ENCODE measurements at regions not wholly inside any gene's neighbourhood (a gene's known extent, or its start where the extent isn't known, plus 50 kb on each side); places are given as distances from the start of the nearest gene placed in this dataset.

DNA sequence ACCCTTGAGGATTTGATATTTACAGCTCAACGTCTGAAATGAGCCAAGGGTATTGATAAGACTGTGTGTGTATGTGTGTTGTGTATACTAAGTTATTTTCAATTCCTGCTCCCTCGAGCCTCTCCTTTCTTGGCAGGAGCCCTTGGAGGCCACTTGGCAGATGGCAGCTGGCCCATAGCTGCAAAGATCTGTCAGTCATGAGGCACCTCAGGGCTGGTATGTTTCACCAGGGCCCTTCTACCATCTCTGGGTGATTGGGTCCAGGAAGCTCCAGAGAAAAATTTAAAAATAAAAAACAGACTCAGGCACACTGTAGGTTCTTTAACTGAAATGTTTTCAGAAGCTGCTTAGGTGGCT lies 355.7 kb downstream of the HAPSTR1 start:
- Histone ChIP-seq H4K20me1 (ENCODE audit: low read depth, low read length) (no peaks in the 10 kb centered on the region), H3K4me3 (ENCODE audit: insufficient read depth, low read length, poor library complexity, severe bottlenecking) (no peak overlapping the region), H3K36me3 (ENCODE audit: low read length) (no peaks in the 10 kb centered on the region), H3K9ac (ENCODE audit: low read length) (no peak overlapping the region), H3K9me2 (replicated peaks; ENCODE audit: insufficient read depth, low read length) (no peaks in the 10 kb centered on the region), H3F3A (ENCODE audit: insufficient read depth) (no peaks in the 10 kb centered on the region), H3K27me3 (ENCODE audit: low read length) (no peaks in the 10 kb centered on the region), H2AFZ (ENCODE audit: low read depth, low read length, severe bottlenecking) (no peak overlapping the region), H3K4me2 (ENCODE audit: low read depth, low read length, poor library complexity, severe bottlenecking) (no peak overlapping the region), H3K9me3 (ENCODE audit: insufficient read depth, low read length) (no peaks in the 10 kb centered on the region), H3K79me2 (ENCODE audit: insufficient read depth, low read length) (no peaks in the 10 kb centered on the region), H3K27ac (ENCODE audit: low read depth, low read length) (no peak overlapping the region)
- TF ChIP-seq EZH2phosphoT487 (conservative IDR thresholded peaks at IDR 0.05; ENCODE audit: low read length) = no peak
- TF ChIP-seq, protein P1, sequence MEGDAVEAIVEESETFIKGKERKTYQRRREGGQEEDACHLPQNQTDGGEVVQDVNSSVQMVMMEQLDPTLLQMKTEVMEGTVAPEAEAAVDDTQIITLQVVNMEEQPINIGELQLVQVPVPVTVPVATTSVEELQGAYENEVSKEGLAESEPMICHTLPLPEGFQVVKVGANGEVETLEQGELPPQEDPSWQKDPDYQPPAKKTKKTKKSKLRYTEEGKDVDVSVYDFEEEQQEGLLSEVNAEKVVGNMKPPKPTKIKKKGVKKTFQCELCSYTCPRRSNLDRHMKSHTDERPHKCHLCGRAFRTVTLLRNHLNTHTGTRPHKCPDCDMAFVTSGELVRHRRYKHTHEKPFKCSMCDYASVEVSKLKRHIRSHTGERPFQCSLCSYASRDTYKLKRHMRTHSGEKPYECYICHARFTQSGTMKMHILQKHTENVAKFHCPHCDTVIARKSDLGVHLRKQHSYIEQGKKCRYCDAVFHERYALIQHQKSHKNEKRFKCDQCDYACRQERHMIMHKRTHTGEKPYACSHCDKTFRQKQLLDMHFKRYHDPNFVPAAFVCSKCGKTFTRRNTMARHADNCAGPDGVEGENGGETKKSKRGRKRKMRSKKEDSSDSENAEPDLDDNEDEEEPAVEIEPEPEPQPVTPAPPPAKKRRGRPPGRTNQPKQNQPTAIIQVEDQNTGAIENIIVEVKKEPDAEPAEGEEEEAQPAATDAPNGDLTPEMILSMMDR (IDR thresholded peaks at IDR 0.05; ENCODE audit: insufficient read depth, low read length, poor library complexity, severe bottlenecking) = no peak

DNA sequence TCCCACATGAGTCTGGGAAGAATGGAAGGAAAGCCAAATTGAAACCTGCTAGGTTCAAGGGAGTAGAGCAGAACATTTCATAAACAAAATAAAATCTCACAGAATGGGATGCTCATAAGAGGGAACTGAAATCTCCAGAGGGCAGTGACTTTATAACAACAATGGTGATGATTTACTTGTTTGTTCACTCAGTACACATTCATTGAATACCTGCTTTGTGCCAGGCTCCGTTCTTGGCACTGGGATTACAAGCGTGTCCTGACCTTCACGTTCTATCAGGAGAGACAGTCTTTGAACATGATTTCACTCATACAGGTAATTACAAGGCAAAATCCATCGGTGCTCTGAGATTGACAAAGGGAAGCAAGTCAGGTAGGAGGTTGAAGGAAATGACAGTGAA lies 356.3 kb downstream of the HAPSTR1 start:
- Histone ChIP-seq H3K9ac (ENCODE audit: low read length) (no peak overlapping the region), H3K36me3 (ENCODE audit: low read length) (no peaks in the 10 kb centered on the region), H3K27me3 (ENCODE audit: low read length) (no peaks in the 10 kb centered on the region), H3K4me2 (ENCODE audit: low read depth, low read length, poor library complexity, severe bottlenecking) (no peak overlapping the region), H3K9me3 (ENCODE audit: insufficient read depth, low read length) (no peaks in the 10 kb centered on the region), H3K27ac (ENCODE audit: low read depth, low read length) (no peak overlapping the region), H3K4me3 (ENCODE audit: insufficient read depth, low read length, poor library complexity, severe bottlenecking) (no peak overlapping the region), H3F3A (ENCODE audit: insufficient read depth) (no peaks in the 10 kb centered on the region), H2AFZ (ENCODE audit: low read depth, low read length, severe bottlenecking) (no peak overlapping the region), H3K9me2 (replicated peaks; ENCODE audit: insufficient read depth, low read length) (no peaks in the 10 kb centered on the region), H4K20me1 (ENCODE audit: low read depth, low read length) (no peaks in the 10 kb centered on the region), H3K79me2 (ENCODE audit: insufficient read depth, low read length) (no peaks in the 10 kb centered on the region)
- TF ChIP-seq, protein P1 (IDR thresholded peaks at IDR 0.05; ENCODE audit: insufficient read depth, low read length, poor library complexity, severe bottlenecking) = no peak
- TF ChIP-seq EZH2phosphoT487 (conservative IDR thresholded peaks at IDR 0.05; ENCODE audit: low read length) = no peak

DNA sequence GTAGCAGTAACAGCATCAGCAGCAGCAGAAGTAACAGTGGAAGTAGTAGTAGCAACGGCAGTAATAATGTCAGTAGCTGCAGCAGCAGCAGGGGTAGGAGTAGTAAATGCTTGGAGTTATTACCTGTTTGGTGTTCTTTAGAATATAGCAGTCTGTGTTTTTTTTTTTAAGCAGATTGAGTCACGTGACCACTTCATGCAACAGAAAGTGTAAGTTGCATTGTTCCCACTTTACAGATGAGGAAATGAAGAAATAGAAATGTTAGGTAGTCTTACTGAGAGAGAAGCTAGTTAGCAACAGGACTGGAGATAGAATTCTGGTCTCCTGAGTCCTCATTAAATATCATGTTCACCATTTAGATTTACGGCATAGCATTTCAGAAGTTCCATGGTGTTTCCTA lies 358.2 kb downstream of the HAPSTR1 start:
- H3K79me2 ChIP-seq (ENCODE audit: insufficient read depth, low read length) = no peaks in the 10 kb centered on the region
- H4K20me1 ChIP-seq (ENCODE audit: low read depth, low read length) = no peaks in the 10 kb centered on the region
- no peaks in the 10 kb centered on the region for H3K9me3 ChIP-seq (ENCODE audit: insufficient read depth, low read length)
- H3K4me3 ChIP-seq (ENCODE audit: insufficient read depth, low read length, poor library complexity, severe bottlenecking) = no peak overlapping the region
- no peak for TF ChIP-seq EZH2phosphoT487 (conservative IDR thresholded peaks at IDR 0.05; ENCODE audit: low read length)
- TF ChIP-seq, protein P1 (IDR thresholded peaks at IDR 0.05; ENCODE audit: insufficient read depth, low read length, poor library complexity, severe bottlenecking) = no peak
- no peaks in the 10 kb centered on the region for H3K27me3 ChIP-seq (ENCODE audit: low read length)
- H3K36me3 ChIP-seq (ENCODE audit: low read length) = no peaks in the 10 kb centered on the region
- no peak overlapping the region for H3K27ac ChIP-seq (ENCODE audit: low read depth, low read length)
- H3K9ac ChIP-seq (ENCODE audit: low read length) = no peak overlapping the region
- H3K4me2 ChIP-seq (ENCODE audit: low read depth, low read length, poor library complexity, severe bottlenecking) = no peak overlapping the region
- H2AFZ ChIP-seq (ENCODE audit: low read depth, low read length, severe bottlenecking) = no peak overlapping the region
- H3F3A ChIP-seq (ENCODE audit: insufficient read depth) = no peaks in the 10 kb centered on the region
- H3K9me2 ChIP-seq (replicated peaks; ENCODE audit: insufficient read depth, low read length) = no peaks in the 10 kb centered on the region

DNA sequence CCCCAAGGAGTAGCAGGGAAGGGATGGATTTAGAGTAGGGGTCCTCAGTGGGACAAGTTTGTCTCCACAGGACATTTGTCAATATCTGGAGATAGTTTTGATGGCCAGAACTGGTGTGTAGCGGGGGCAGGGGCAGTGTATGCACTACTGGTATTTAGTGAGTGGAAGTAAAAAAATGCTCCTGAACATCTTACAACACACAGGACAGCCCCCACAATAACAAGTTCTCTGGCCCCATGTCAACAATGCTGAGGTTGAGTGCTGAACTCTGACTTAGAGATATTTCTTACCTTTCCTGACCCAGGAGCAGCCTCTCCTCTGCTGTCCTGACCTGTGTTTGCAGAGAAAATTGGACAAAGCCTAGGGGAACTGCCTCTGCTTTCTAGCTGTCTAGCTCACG lies 365.8 kb downstream of the HAPSTR1 start:
- no peaks in the 10 kb centered on the region for H3K27me3 ChIP-seq (ENCODE audit: low read length)
- no peak overlapping the region for H2AFZ ChIP-seq (ENCODE audit: low read depth, low read length, severe bottlenecking)
- no peaks in the 10 kb centered on the region for H3K79me2 ChIP-seq (ENCODE audit: insufficient read depth, low read length)

More for the DNA sequence above, 365.8 kb downstream of the HAPSTR1 start:
- Histone ChIP-seq H3K4me2 (ENCODE audit: low read depth, low read length, poor library complexity, severe bottlenecking) (no peak overlapping the region), H3K36me3 (ENCODE audit: low read length) (no peaks in the 10 kb centered on the region), H4K20me1 (ENCODE audit: low read depth, low read length) (no peaks in the 10 kb centered on the region), H3K9ac (ENCODE audit: low read length) (no peak overlapping the region), H3K4me3 (ENCODE audit: insufficient read depth, low read length, poor library complexity, severe bottlenecking) (no peak overlapping the region), H3K9me2 (replicated peaks; ENCODE audit: insufficient read depth, low read length) (no peaks in the 10 kb centered on the region), H3K9me3 (ENCODE audit: insufficient read depth, low read length) (no peaks in the 10 kb centered on the region), H3F3A (ENCODE audit: insufficient read depth) (no peaks in the 10 kb centered on the region), H3K27ac (ENCODE audit: low read depth, low read length) (no peak overlapping the region)
- TF ChIP-seq, protein P1 (IDR thresholded peaks at IDR 0.05; ENCODE audit: insufficient read depth, low read length, poor library complexity, severe bottlenecking) = no peak
- TF ChIP-seq EZH2phosphoT487 (conservative IDR thresholded peaks at IDR 0.05; ENCODE audit: low read length) = no peak
